ENCODE measurements at regions not wholly inside any gene's neighbourhood (a gene's known extent, or its start where the extent isn't known, plus 50 kb on each side); places are given as distances from the start of the nearest gene placed in this dataset.

GRCh38 chr1:81129366-81129765 lies 671.4 kb upstream of the ADGRL2 start:
- H3K18ac ChIP-seq (ENCODE audit: extremely low read depth, low read length), result no peak overlapping the region
- no peak overlapping the region for H4K5ac ChIP-seq (ENCODE audit: insufficient read length, low read depth, low read length)
- TF ChIP-seq CBX5 (IDR thresholded peaks at IDR 0.05; ENCODE audit: low read depth, low read length), result no peak
- H3K23me2 ChIP-seq (ENCODE audit: low read depth, low read length), result no peaks in the 10 kb centered on the region
- no peak overlapping the region for H3K56ac ChIP-seq (replicated peaks; ENCODE audit: insufficient read length, low read depth, low read length)
- H2BK15ac ChIP-seq (ENCODE audit: low read length), result no peak overlapping the region
- no peak overlapping the region for H4K8ac ChIP-seq (ENCODE audit: extremely low read depth, insufficient read depth, low read length)
- H3K79me1 ChIP-seq (ENCODE audit: low read depth, low read length), result no peaks in the 10 kb centered on the region
- POLR2A ChIA-PET (ENCODE audit: partially characterized antibody), result no interaction called here
- no peak overlapping the region for H3K4me2 ChIP-seq (ENCODE audit: insufficient read depth in 1 of 2, low read depth in 2 of 2, low read length in 2 of 2)
- no peak overlapping the region for H3K4me3 ChIP-seq (ENCODE audit: extremely low read depth in 1 of 4, insufficient read depth in 2 of 4, low read depth in 3 of 4, low read length in 4 of 4)
- CTCF ChIA-PET (ENCODE audit: partially characterized antibody), result interaction anchor here (1.0 kb wide), 1 partner anchor 8 kb away, joined by 3 read pairs; no protein-coding TSS in a partner anchor
- no peak overlapping the region for H3K4ac ChIP-seq (replicated peaks; ENCODE audit: insufficient read length, low read depth, low read length)
- no peaks in the 10 kb centered on the region for H3K79me2 ChIP-seq (ENCODE audit: control insufficient read depth in 1 of 2, insufficient read depth in 2 of 2, low read length in 2 of 2)
- no peak for DNase-seq (ENCODE audit: low read depth in 1 of 2, low spot score in 2 of 2)
- no peak overlapping the region for H2BK20ac ChIP-seq (ENCODE audit: low read length)
- no peak for FAIRE-seq
- H3K9me3 ChIP-seq (ENCODE audit: insufficient read depth in 2 of 2, low read depth in 1 of 2, low read length in 1 of 2), result no peaks in the 10 kb centered on the region
- H2BK5ac ChIP-seq (ENCODE audit: low read depth, low read length), result no peak overlapping the region
- no peaks in the 10 kb centered on the region for H3K4me1 ChIP-seq (replicated peaks in 1 of 4; ENCODE audit: control insufficient read depth in 3 of 4, insufficient read depth in 4 of 4, low read length in 3 of 4)
- H2AFZ ChIP-seq (ENCODE audit: low read length), result no peak overlapping the region
- no peak overlapping the region for H2BK120ac ChIP-seq (replicated peaks; ENCODE audit: low read depth, low read length)
- H3K23ac ChIP-seq (ENCODE audit: insufficient read length), result no peak overlapping the region
- H2AK5ac ChIP-seq (ENCODE audit: low read depth, low read length), result no peak overlapping the region
- H3K36me3 ChIP-seq (ENCODE audit: control insufficient read depth in 2 of 4, insufficient read depth in 4 of 4, low read length in 3 of 4), result no peaks in the 10 kb centered on the region
- H3K27me3 ChIP-seq (replicated peaks in 1 of 4; ENCODE audit: control insufficient read depth in 3 of 4, extremely low read depth in 1 of 4, insufficient read depth in 3 of 4, low read length in 3 of 4), result no peaks in the 10 kb centered on the region
- H3K9ac ChIP-seq (replicated peaks in 1 of 4; ENCODE audit: extremely low read depth in 1 of 4, low read depth in 3 of 4, low read length in 3 of 4), result no peak overlapping the region
- no peak overlapping the region for H3K27ac ChIP-seq (ENCODE audit: low read depth, low read length)
- 94% methylated on average over 4 of the region's 4 CpGs; no CpG with 5 or more reads in 1 of the 2 experiments for WGBS, 2 experiments (ENCODE audit: extremely low coverage in 1 of 2, insufficient coverage in 1 of 2, insufficient read length in 1 of 2, insufficient replicate concordance in 2 of 2, low coverage in 1 of 2, low lambda C conversion rate in 2 of 2, missing lambda C conversion rate in 1 of 2)
- no peak overlapping the region for H4K91ac ChIP-seq (replicated peaks; ENCODE audit: insufficient read length, low read length)
- H2BK12ac ChIP-seq (ENCODE audit: low read depth, low read length), result no peak overlapping the region
- no peaks in the 10 kb centered on the region for H4K20me1 ChIP-seq (replicated peaks in 1 of 2; ENCODE audit: control insufficient read depth in 1 of 2, insufficient read depth in 2 of 2, low read length in 2 of 2)
- H3K14ac ChIP-seq (ENCODE audit: insufficient read length), result no peak overlapping the region

Data from H1 (cell line).